NCI-H446 (cell line): ENCODE measurements at regions not wholly inside any gene's neighbourhood (a gene's known extent, or its start where the extent isn't known, plus 50 kb on each side); places are given as distances from the start of the nearest gene placed in this dataset.

ENCODE experiments used
- DNase-seq, 2 experiments: peaks; one replicate each; lab custom pipeline; 2025; lab: John Stamatoyannopoulos, UW

DNA sequence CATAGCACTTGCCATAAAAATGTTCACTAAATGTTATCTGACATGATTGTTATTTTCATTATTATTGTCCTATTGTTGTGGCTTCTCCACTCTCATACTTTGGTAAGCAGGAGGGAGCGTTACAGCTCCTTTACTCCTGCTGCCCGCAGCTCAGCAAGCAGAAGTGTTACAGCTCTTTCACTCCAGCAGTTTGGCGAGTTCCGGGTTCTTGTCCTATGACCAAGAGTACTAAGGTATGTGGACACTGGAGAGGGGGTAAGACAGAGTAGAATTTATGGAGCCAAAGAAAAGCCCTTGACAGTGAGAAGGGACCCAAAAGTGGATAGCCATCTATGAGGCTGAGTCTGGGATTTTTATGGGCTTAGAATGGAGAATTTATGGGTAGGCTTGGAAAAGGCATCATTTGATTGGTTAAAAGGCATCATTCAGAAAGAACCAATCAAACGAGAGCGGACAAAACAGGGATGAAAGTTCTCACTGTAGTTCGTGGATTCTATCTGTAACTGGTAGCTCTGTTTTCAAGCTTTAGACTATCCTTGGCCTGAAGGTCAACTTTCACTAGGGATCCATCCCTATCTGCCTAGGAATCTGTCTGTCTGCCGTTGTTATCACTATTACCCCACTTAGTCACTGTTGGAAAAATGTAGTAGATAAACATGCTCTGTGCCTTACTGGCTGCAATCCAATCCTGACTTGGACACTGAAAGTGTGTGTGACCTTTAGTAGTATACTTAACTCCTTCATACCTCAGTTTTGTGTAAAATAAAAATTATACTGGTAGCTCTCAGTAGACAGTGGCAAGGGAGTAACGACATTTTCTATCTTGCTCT, 545.6 kb upstream of the LCORL start:
- DNase-seq = no peak

DNA sequence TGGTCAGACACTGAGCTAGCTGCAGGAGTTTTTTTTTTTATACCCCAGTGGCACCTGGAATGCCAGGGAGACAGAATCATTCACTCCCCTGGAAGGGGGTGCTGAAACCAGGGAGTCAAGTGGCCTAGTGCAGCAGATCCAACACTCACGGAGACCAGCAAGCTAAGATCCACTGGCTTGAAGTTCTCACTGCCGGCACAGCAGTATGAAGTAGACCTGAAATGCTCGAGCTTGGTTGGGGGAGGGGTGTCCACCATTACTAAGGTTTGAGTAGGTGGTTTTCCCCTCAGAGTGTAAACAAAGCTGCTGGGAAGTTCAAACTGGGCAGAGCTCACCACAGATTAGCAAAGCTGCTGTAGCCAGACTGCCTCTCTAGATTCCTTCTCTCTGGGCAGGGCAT, 537.9 kb upstream of the LCORL start:
- no peak for DNase-seq

DNA sequence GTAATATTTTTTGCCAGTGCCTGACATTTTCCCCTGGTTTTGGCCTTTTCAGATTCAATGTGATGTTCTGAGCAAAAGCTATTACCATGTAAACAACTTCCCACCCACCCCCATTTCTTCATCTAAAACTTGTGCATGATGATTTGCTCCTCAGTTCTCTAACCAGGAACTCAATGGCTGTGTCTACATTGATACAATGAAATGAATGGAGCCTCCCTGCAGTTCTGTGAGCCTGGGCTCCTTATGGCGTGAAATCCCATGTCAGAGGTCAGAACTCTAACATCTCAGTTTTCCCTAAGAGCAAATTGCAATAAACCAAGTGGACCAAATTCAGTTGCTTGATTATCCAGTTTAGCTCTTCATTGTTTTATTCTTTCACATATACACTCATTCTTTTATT, 534.8 kb upstream of the LCORL start:
- DNase-seq = no peak

DNA sequence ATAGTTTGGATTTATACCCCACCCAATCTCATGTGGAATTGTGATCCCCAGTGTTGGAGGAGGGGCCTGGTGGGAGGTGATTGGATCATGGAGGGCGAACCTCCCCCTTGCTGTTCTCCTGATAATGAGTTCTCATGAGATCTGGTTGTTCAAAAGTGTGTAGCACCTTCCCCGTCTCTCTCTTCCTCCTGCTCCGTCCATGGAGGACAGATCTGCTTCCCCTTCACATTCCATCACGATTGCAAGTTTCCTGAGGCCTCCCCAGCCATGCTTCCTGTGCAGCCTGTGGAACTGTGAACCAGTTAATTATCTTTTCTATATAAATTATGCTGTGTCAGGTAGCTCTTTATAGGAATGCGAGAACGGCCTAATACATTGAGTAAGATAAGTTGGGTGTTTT, 518.8 kb upstream of the LCORL start:
- no peak for DNase-seq

DNA sequence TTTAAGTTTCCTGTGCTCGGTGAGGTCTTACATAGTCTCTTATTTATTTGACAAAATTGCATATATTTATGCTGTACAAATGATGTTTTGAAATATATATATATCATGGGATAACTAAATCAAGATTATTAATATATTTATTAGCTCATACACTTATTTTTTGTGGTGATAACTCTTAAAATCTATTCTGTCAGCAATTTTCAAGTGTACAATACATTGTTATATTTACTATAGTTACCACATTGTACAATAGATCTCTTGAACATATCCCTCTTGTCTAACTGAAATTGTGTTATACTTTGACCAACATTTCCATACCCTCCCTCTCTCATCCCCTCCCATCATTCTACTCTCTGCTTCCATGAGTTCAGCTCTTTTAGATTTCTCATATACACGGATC, 516.6 kb upstream of the LCORL start:
- DNase-seq = no peak

DNA sequence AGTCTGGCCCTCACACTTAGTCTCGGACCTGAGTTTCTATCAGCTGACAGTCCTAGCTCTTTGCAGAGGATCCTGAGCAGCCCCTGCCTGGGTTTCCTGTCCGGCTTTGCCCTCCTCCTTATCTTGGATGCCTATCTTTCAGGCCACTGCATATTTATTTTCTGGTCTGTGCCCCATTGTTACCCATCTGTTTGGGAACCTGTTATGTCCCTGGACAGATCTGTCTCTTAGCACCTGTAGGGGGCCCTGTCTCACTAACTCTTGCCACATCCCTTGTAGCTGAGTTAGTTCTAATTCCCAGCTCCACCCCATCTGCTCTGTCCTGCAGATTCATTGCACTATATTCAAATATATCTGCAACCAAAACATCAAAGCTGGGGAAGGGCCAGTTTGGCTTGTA, 514.9 kb upstream of the LCORL start:
- no peak for DNase-seq

DNA sequence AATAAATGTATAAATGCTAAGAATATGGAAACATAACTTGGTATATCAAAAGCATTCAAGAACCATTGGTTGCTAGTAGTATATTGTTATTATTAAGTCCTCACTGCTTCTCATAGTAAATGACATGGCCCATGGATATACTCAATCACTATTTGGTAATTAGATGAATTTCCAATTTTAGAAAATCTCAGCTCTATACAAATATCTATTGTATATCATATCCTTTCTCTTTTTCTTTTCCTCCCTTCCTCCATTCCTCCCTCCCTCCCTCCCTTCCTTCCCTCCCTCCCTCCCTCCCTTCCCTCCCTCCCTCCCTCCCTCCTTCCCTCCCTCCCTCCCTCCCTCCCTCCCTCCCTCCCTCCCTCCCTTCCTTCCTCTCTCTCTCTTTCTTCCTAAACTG, 514.4 kb upstream of the LCORL start:
- no peak for DNase-seq

DNA sequence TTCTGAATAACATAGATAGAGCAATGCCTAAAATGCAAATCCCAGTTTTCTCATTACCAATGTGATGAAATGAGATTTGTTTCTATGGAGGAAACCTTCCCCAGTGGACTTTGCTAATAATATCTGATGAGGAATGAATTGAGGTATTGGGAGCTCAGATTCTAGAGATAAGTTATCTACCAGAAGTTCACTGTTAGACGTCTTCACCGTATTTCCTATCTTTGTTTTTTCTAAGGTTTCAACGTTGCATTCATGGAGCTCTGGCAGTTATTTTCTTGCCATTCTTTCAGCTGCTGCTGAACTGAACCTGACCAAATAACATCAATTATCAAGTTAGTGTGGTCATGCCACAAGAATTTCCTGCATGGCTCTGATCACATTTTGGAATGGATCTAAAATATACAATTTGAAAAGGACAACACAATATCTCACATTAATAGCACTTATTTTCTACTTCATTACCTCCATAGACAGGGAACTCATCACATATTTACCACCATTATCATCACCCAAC, 511.8 kb upstream of the LCORL start:
- no peak for DNase-seq

DNA sequence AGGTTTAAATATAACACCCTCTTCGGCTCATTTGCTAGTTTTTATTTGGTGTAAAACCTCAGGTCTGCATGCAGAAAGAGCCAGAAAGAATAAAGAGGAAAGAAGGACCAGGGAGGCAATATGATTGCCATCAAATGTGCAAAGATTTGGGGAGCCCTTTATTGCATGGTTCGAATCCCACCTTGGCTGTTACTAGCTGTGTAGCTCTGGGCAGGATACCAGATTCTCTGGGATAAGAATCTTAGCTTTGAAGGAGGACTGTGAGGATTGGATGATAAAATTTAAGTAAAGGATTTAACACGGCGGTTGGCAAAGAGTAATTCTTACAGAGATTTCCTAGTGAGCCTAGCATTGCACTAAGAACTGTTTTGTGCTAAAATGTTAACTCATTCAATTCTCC, 510.2 kb upstream of the LCORL start:
- no peak for DNase-seq

DNA sequence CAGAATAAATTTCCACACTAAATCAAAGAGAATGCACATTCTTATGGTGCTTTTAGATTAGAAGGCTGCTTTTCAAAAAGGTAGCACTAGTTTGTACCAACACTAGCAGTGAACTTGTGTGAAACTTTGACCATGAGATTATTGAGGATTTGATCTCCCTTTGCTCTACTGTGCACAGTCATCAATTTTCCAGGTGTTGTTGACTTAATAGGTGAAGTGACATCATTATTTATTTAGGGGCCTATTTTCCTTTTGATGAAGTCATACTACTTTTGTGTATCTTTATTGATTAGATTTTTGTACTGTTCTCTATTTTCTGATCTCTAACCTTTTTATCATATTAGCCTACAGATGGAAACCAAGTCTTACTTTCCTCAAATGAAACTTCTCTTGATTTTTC, 507.9 kb upstream of the LCORL start:
- DNase-seq = no peak

DNA sequence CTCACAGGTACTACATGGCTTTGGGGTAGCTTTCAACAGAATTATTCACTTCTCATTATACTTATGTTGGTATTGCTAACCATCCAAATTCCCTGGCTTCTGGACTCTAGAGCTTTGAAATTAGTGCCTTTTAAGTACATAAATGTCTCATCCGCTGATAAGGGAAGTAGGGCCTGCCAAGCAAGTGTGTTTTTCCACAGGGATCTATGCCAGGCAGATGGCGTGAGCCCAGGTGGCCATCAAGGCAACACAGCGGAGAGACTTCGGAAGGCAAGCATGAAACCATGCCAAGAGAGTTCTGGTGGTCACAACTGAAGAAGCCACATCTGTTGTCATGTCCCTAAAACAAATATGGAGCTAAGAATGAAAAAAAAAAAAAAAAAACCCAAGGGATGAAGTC, 503.1 kb upstream of the LCORL start:
- peak in 1 of 2 experiments; percentile 49 for DNase-seq

DNA sequence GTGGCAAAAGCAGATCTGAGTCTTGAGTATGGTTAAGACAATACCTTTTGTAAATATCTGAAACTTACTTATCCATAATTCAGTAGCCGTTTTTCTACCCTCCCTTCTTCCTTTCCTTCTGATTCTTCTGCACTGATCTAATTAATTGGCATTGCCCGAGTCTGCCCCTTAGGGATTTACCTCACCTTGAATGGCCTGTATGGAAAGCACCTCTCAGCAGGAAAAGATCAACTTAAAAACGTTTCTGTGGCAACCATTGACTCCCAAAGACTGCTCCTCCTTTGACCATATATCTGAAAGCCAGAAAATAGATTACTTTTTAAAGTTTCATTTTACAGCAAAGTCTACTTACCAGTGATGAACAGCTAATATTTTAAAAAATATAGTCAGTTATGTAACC, 496.5 kb upstream of the LCORL start:
- no peak for DNase-seq

DNA sequence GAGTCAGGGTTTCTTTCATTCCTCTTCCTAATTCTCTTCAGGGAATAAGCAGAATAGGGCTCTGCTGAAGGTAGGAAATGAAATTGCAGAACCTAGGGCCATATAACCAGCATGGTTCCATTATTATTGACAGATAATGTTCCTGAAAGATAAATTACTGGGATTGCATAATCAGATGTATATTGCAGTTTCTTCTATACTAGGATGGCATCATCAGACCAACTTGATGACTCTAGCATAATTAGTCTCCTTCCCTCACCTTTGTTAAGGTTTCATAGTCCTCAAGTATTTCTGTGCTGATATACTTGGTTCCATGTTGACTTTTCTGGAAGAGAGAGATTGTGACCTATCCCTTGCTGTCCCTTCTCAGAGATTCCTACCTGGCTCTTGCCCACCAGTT, 492.3 kb upstream of the LCORL start:
- DNase-seq = no peak

DNA sequence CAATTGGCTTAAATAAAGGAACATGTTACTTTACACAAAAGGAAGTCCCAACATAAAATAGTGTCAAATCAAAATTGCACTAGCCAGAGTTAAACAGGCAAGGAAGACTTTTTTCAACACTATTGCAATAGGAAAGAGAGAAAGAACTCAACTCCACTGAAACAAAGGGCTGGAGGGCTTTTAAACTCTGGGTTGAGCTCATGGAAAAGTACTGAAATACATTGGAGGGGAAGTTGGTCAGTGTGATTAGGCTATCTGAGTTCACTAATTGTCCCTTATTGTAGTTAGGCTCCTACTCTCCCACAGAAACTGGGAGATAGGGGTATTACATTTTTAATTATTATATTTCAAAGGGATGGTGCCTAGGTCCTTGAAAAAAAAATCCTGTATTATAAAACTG, 491.2 kb upstream of the LCORL start:
- DNase-seq = no peak

DNA sequence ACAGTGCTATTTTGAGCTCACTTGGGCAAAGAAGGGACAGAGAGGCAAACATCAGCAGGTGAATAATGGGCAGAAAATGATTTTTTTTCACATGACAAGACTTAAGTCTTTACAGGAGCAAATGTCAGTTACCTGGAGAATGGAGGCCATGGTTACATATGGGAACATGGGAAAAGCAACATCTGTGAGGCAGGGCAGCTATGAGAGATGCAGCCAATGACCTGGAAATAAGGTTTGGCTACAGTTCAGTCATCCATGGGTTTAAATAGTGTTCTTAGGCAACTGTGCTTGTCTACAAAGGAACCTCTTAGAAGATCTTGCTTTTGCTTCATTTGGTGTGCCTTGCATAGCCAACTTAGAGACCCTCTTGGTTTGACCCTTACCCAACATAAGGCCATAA, 490.2 kb upstream of the LCORL start:
- DNase-seq = no peak

DNA sequence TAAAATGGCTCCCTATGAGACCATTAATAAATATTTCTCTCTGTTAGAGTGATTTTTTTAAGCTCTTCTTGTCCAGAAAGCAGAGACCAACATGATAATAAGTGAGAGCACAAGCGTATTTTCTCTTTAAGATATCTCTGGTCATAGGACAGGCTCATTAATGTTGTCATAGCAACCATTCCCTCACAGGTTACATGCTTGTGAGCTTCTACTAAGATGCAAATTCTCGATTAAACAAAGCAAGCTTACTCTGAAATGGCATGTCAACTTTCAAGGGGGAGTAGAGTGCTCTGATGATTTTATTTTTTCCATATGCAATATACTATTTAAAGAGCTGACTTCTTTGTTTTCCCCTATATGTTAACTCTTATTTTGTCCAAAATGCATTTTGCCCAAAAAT, 487.2 kb upstream of the LCORL start:
- no peak for DNase-seq

DNA sequence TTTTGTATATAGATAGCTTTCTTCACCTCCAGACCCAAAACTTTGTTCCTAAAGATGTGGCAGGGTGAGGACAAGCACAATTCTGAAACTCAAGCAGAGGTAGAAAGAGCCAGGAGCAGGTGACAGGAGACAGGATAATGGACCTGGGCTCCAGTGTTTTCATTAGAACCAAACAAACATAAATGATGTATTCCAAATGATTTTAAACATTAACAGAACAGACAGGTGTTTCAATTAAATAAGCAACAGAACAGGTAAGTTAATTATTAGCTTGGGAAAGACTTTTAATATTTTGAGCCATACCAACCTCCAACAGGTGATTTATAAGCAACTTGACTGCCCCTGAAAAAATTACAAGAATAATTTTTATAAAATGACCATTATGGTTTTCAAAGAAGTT, 459.4 kb upstream of the LCORL start:
- no peak for DNase-seq

DNA sequence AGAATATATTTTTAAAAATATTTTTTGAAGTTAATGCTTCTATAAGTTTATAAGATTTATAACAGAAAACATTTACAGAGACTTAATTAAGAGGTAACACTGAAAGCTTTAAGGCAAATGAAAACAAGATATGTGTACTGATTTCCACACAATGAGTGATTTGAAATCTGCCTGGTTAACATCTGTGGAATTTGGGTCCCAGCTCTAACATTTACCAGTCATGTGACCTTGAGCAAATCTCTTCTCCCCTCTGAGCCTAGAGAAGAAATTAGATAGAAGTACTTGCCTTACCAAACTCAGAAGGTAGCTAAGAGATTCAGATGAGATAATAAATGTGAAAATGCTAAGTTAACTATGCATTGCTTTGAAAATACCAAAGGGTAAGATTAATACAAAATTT, 458.8 kb upstream of the LCORL start:
- DNase-seq = no peak

DNA sequence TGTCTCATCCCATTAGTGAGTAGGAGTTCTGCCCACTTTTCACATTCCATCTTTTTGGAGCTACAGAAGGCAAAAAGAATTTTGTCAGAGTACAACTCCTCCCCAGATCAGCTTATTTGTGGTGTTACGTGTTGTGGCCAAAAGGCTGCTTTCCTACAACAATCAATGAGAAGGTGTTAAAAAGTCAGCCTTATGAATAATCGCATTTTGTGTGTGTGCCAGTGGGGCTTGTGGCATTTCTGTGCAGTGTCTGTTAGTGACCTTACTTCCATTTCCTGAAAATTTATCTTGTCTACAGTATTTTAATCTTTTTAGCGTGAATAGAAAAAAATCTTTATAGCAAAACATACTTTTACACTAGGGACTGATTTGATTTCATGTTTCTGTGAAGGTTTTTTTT, 458.3 kb upstream of the LCORL start:
- no peak for DNase-seq

DNA sequence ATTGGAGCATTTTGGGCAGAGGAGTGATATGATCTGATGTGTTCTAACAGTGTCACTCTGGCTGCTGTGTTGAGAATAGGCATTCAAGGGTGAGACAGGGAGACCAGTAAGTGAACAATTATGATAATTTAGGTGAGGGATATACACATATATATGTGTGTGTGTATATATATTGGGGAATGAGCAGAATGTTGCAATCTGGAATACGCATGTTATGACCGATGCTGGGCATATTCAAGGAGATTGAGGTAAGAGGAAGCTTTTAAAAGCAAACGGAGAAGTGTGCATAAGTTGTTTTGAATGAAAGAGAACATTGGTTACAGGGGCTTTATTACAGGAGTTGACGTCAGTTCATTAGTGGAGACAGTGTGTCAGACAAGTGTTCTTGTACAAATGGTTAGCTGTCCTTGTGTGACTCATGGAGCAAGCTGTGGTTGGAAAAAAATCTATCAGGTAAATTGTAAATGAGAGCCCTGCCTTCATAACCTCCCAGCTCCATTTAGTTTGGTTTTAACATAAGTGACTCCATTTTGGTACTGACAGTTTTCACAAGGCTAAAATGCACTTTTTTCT, 442.5 kb upstream of the LCORL start:
- DNase-seq = no peak

DNA sequence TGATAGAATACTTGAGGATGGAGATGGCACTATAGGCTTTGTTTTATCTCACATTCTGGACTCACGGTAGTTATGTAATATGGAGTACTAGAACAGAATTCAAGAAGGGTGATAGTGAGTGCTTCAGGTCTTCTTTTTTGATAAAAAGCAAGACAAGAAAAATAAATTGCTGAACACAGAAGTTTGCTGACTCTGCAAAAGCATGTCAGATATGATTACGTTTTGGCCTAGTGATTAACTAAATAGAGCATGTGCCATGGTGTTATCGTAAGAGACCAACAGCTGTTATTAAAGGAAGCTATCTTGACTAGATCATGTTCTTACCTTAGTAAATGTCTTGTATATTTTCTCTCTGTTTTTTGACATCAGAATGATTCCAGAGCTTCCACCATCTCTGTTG, 436.9 kb upstream of the LCORL start:
- no peak for DNase-seq

DNA sequence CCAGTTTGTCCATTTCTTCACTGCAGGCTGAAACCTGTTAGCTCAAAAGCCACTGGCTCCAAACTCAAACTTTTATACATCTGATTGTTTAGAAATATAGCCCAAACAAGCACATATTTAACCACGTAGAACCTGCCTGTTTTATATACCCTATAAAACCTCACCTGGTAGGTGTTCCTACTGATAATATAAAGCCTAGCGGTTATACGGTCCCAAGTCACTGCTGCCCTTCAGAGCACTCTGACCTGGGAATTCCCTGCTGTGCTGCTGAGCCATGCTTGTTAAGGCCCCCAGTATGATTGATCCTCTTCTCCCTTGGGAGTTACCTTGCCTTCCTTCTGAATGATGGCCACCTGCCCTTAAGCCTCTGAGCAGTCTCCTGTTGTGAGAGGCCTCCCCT, 432.8 kb upstream of the LCORL start:
- no peak for DNase-seq

DNA sequence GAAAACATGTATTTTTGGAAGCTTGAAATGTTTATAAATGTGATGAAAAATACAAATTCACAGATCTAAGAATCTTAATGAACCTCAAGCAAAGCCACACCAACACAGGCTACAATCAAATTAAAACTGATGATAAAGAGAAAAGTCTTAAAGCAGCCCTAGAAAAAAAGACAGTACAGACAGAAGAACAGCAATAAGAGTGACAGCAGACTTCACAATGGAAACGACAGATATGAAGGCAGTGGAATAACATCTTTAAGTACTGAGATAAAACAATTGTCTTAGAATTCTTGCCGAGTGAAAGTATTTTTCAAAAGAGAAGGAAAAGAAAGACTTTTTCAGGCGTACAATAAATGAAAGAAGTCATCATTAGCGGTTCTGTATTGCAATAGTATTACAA, 423.6 kb upstream of the LCORL start:
- no peak for DNase-seq

DNA sequence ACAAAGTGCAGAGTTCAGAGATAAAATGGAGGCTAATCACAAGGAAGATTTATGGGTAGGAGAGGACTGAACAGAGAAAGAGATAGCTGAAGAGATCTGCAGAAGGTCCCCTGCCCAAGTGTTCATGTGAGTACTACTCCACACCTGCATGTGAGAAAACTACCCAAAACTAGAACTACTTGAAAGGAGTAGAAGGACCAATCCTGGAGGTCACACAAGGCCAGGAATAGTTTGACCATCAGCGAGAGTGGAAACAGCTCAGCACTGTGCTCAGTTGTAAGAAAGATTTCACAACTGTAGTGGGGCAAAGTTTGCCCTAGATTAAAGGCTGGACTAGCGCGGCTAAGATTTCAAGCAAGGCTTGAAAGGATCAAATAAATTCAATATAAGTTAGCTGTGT, 422.7 kb upstream of the LCORL start:
- no peak for DNase-seq
